Lung (tissue), 11 donors: ENCODE measurements at regions not wholly inside any gene's neighbourhood (a gene's known extent, or its start where the extent isn't known, plus 50 kb on each side); places are given as distances from the start of the nearest gene placed in this dataset.

Experiments used
- ATAC-seq: fragments of 200-7000 bp; cut with Tn5 transposase; one replicate; pipeline ENCODE4 v1.9.1; 2020; ENCODE audit warnings: moderate number of reproducible peaks; ENCODE audit not compliant: insufficient read depth, low FRiP score
- DNase-seq, 3 donors: peaks; one replicate each; pipeline ENCODE4 v3.0.0-alpha.2; 2013 to 2017
- H3K27ac ChIP-seq, 2 donors: one replicate each; pipeline ENCODE4 v1.5.1; 2013; ENCODE audit warnings: mild to moderate bottlenecking in 2 of 2, moderate library complexity in 2 of 2, control low read depth in 1 of 2, inconsistent platforms in 1 of 2, low read depth in 1 of 2, low read length in 1 of 2
- H3K27me3 ChIP-seq, 3 donors: one replicate each; pipeline ENCODE4 v1.5.1; 2013; ENCODE audit warnings: low read length in 2 of 3; ENCODE audit not compliant: control insufficient read depth in 3 of 3, insufficient read depth in 3 of 3
- H3K36me3 ChIP-seq, 4 donors: one replicate each; pipeline ENCODE4 v1.5.1; 2013; ENCODE audit warnings: low read length in 4 of 4, mild to moderate bottlenecking in 1 of 4, moderate library complexity in 1 of 4; ENCODE audit not compliant: control insufficient read depth in 4 of 4, insufficient read depth in 4 of 4
- H3K4me1 ChIP-seq, 5 donors: one replicate each; pipeline ENCODE4 v1.5.1; 2013; ENCODE audit warnings: low read length in 5 of 5, mild to moderate bottlenecking in 2 of 5, moderate library complexity in 1 of 5; ENCODE audit not compliant: control insufficient read depth in 5 of 5, insufficient read depth in 5 of 5
- H3K4me3 ChIP-seq: one replicate; pipeline ENCODE4 v1.5.1; 2013; ENCODE audit warnings: mild to moderate bottlenecking, control low read depth, moderate library complexity
- H3K9ac ChIP-seq, 2 donors: one replicate each; pipeline ENCODE4 v1.5.1; 2013; ENCODE audit warnings: low read length in 2 of 2, control low read depth in 1 of 2; ENCODE audit not compliant: insufficient read depth in 1 of 2
- H3K9me3 ChIP-seq, 4 donors: one replicate each; pipeline ENCODE4 v1.5.1; 2013; ENCODE audit warnings: low read length in 3 of 4, mild to moderate bottlenecking in 1 of 4, moderate library complexity in 1 of 4; ENCODE audit not compliant: control insufficient read depth in 4 of 4, insufficient read depth in 3 of 4
- WGBS, 2 donors: extraction: QIAGEN DNeasy Blood & Tissue Kit; methylation state at CpG; one replicate each; pipeline ENCODE4 v1.1.7; 2013; 5-methylcytosine and 5-hydroxymethylcytosine counted together
- TF ChIP-seq, protein P1 (sequence below): IDR thresholded peaks from 2 replicates; pipeline ENCODE4 v1.5.1; 2012; ENCODE audit warnings: mild to moderate bottlenecking; ENCODE audit errors: control extremely low read depth, extremely low read depth
- donor health status: control.
- donor health status: control.
- donor health status: Bipolar disorder and iron deficiency.
- donor health status: healthy.
- donor health status: DM: yes; HTN: yes; CAD: no.

DNA sequence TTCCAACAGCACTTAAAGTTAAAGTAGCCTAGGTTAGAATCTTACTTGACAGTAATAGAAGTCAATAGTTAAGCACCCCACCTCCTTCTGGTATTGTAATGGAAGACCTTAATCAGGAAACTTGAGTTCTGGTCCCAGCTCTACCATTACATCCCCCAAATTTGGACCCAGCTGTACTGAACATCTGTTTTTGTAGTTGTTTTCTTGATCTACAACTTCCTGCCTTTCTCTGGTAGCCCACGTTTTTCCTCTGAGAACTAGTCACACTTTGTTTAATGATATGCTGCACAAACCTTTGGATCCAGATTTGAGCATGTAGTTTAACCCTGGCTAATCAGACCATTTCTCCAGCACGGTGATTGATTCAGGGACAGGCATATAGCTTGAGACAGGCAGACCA, 505.0 kb downstream of the HS3ST4 start:
- no peak for ATAC-seq
- Histone ChIP-seq H3K27me3 (no peaks in the 10 kb centered on the region), H3K27ac (no peak overlapping the region), H3K4me3 (no peak overlapping the region), H3K9me3 (peaks cover 0 to 4% (median 2%) of the 10 kb centered on the region in 4 donors), H3K4me1 (no peaks in the 10 kb centered on the region), H3K36me3 (no peaks in the 10 kb centered on the region), H3K9ac (no peak overlapping the region)
- TF ChIP-seq, protein P1, sequence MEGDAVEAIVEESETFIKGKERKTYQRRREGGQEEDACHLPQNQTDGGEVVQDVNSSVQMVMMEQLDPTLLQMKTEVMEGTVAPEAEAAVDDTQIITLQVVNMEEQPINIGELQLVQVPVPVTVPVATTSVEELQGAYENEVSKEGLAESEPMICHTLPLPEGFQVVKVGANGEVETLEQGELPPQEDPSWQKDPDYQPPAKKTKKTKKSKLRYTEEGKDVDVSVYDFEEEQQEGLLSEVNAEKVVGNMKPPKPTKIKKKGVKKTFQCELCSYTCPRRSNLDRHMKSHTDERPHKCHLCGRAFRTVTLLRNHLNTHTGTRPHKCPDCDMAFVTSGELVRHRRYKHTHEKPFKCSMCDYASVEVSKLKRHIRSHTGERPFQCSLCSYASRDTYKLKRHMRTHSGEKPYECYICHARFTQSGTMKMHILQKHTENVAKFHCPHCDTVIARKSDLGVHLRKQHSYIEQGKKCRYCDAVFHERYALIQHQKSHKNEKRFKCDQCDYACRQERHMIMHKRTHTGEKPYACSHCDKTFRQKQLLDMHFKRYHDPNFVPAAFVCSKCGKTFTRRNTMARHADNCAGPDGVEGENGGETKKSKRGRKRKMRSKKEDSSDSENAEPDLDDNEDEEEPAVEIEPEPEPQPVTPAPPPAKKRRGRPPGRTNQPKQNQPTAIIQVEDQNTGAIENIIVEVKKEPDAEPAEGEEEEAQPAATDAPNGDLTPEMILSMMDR = no peak
- DNase-seq = no peak
- 31 to 34% methylated on average over 2 of the region's 2 CpGs for WGBS, 2 donors

DNA sequence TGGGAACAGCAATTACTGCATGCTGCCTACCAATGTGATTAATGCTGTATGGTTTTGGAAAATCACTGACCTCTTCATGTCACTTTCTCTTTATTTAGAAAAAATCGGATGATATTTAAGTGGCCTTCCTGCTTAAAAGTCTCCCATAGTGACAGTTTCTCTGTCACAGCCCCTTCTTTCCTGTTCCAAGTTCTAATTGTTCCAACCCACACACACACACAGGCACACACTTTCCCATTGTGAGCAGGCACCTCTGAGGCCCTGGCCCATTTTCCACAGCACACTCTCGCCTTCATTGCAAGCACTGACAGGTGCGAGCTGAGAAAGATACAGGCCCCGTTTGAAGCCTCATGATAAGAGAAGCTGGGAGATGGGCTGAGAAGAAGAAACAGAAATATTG, 505.9 kb downstream of the HS3ST4 start:
- Histone ChIP-seq H3K27ac (no peak overlapping the region), H3K4me3 (no peak overlapping the region), H3K36me3 (no peaks in the 10 kb centered on the region), H3K9me3 (peaks cover 0 to 4% (median 2%) of the 10 kb centered on the region in 4 donors), H3K27me3 (no peaks in the 10 kb centered on the region), H3K4me1 (no peaks in the 10 kb centered on the region), H3K9ac (no peak overlapping the region)
- DNase-seq (no peak), ATAC-seq (no peak)
- TF ChIP-seq, protein P1 = no peak
- WGBS, 2 donors = 41 to 67% methylated on average over 4 of the region's 4 CpGs

DNA sequence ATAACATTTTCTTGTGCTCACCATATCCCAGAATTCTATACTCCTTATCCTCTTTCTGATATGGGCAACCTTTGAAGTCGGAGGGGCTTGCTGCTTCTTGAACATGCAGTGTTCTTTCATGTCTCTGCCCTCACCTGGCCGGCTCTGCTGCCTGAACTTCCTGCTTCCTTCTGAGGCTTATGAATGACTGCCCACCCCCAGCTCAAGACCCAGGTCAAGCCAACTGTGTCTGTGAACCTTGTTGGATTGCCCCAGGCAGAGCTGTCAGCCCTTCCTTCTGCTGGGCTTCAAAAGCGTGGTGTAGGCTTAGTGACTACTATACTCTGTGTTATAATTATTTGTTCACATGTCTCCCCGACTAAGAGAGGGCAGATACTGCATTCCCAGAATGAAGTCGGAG, 506.5 kb downstream of the HS3ST4 start:
- Histone ChIP-seq H3K9ac (no peak overlapping the region), H3K9me3 (peaks cover 0 to 4% (median 3%) of the 10 kb centered on the region in 4 donors), H3K27me3 (no peaks in the 10 kb centered on the region), H3K4me1 (no peaks in the 10 kb centered on the region), H3K27ac (no peak overlapping the region), H3K36me3 (no peaks in the 10 kb centered on the region), H3K4me3 (no peak overlapping the region)
- ATAC-seq = no peak
- no peak for DNase-seq
- WGBS, 2 donors = 45 to 64% methylated on average over 5 of the region's 5 CpGs
- TF ChIP-seq, protein P1 = no peak

DNA sequence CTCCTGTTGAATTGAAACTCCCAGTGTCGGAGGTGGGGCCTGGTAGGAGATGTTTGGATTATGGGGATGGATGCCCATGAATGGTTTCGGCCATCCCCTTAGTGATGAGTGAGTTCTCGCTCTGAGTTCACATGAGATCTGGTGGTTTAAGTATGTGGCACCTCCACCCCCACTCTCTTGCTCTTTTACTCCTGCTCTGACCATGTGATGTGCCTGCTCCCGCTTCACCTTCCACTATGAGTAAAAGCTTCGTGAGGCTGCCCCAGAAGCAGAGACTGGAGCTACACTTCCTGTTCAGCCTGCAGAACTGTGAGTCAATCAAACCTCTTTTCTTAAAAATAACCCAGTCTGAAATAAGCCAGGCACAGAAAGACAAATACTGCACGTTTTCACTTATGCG, 512.4 kb downstream of the HS3ST4 start:
- WGBS, 2 donors = 80 to 89% methylated on average over 7 of the region's 7 CpGs
- H3K36me3 ChIP-seq = no peaks in the 10 kb centered on the region
- H3K9ac ChIP-seq = no peak overlapping the region
- H3K27me3 ChIP-seq = no peaks in the 10 kb centered on the region
- no peaks in the 10 kb centered on the region for H3K4me1 ChIP-seq
- H3K9me3 ChIP-seq = peaks cover 0 to 2% (median 0%) of the 10 kb centered on the region in 4 donors
- ATAC-seq = no peak
- TF ChIP-seq, protein P1 = no peak
- no peak for DNase-seq
- H3K27ac ChIP-seq = no peak overlapping the region
- H3K4me3 ChIP-seq = no peak overlapping the region
